GM23338 (cell line): ENCODE measurements at regions not wholly inside any gene's neighbourhood (a gene's known extent, or its start where the extent isn't known, plus 50 kb on each side); places are given as distances from the start of the nearest gene placed in this dataset.

Experiments used
- ATAC-seq: fragments of 200-7000 bp; cut with Tn5 transposase; 3 replicates; pipeline ENCODE4 v1.9.1; 2020
- DNase-seq: peaks from one replicate; pipeline ENCODE4 v3.0.0-alpha.2; 2015; ENCODE audit warnings: low spot score
- H2AFZ ChIP-seq: fragments of 200-600 bp; sonication (generic); 2 replicates; pipeline ENCODE4 v1.8.0; 2016; ENCODE audit warnings: antibody characterized with exemption, mild to moderate bottlenecking, moderate library complexity
- H3F3A ChIP-seq: fragments of 200-600 bp; sonication (generic); replicated peaks from 2 replicates; pipeline ENCODE4 v1.8.0; 2017; ENCODE audit warnings: antibody characterized with exemption, mixed run types, low read depth
- H3K27ac ChIP-seq: fragments of 200-600 bp; sonication (generic); 2 replicates; pipeline ENCODE4 v1.6.1; 2016; ENCODE audit warnings: low read depth
- H3K27me3 ChIP-seq: fragments of 200-600 bp; sonication (generic); 2 replicates; pipeline ENCODE4 v1.8.0; 2016; ENCODE audit warnings: mild to moderate bottlenecking, mixed run types, moderate library complexity; ENCODE audit not compliant: insufficient read depth
- H3K36me3 ChIP-seq: fragments of 200-600 bp; sonication (generic); 2 replicates; pipeline ENCODE4 v1.8.0; 2016; ENCODE audit warnings: mild to moderate bottlenecking; ENCODE audit not compliant: insufficient read depth
- H3K4me1 ChIP-seq: fragments of 200-600 bp; sonication (generic); 2 replicates; pipeline ENCODE4 v1.8.0; 2016; ENCODE audit warnings: mild to moderate bottlenecking, moderate library complexity; ENCODE audit not compliant: insufficient read depth
- H3K4me2 ChIP-seq: fragments of 200-600 bp; sonication (generic); 2 replicates; pipeline ENCODE4 v1.7.1; 2017; ENCODE audit warnings: mixed run types
- H3K4me3 ChIP-seq: fragments of 200-600 bp; sonication (generic); 2 replicates; pipeline ENCODE4 v1.6.1; 2016; ENCODE audit warnings: mixed run types
- H3K79me2 ChIP-seq: fragments of 200-600 bp; sonication (generic); replicated peaks from 2 replicates; pipeline ENCODE4 v1.8.0; 2017; ENCODE audit warnings: mild to moderate bottlenecking; ENCODE audit not compliant: insufficient read depth
- H3K9me2 ChIP-seq: fragments of 200-600 bp; sonication (generic); 2 replicates; pipeline ENCODE4 v1.8.0; 2017; ENCODE audit not compliant: insufficient read depth
- H4K20me1 ChIP-seq: fragments of 200-600 bp; sonication (generic); replicated peaks from 2 replicates; pipeline ENCODE4 v1.8.0; 2017; ENCODE audit warnings: mild to moderate bottlenecking; ENCODE audit not compliant: insufficient read depth
- H3K27ac Mint-ChIP-seq: 2 replicates; pipeline ENCODE4 v1.8.0; 2020; ENCODE audit warnings: inconsistent platforms, mild to moderate bottlenecking, moderate library complexity, mixed read lengths
- H3K27me3 Mint-ChIP-seq: 3 replicates; pipeline ENCODE4 v1.8.0; 2022; ENCODE audit warnings: low read depth, mild to moderate bottlenecking, moderate library complexity, mixed read lengths, inconsistent platforms; ENCODE audit not compliant: insufficient read depth, poor library complexity
- H3K36me3 Mint-ChIP-seq: 3 replicates; pipeline ENCODE4 v1.8.0; 2021; ENCODE audit warnings: low read depth, mild to moderate bottlenecking, inconsistent platforms, moderate library complexity, mixed read lengths
- H3K4me1 Mint-ChIP-seq: 3 replicates; pipeline ENCODE4 v1.8.0; 2020; ENCODE audit warnings: mild to moderate bottlenecking, inconsistent platforms, mixed read lengths
- H3K4me3 Mint-ChIP-seq: 3 replicates; pipeline ENCODE4 v1.8.0; 2021; ENCODE audit warnings: moderate library complexity, mild to moderate bottlenecking, inconsistent platforms, mixed read lengths
- H3K9me3 Mint-ChIP-seq: 3 replicates; pipeline ENCODE4 v1.8.0; 2020; ENCODE audit warnings: moderate library complexity, mild to moderate bottlenecking, inconsistent platforms, mixed read lengths
- CREB1 ChIP-seq: fragments of 250-450 bp; sonication (Bioruptor Pico); IDR thresholded peaks from 2 replicates; pipeline ENCODE4 v1.5.0; 2020; ENCODE audit warnings: low read depth, mild to moderate bottlenecking, moderate library complexity
- EZH2 ChIP-seq: fragments of 200-600 bp; sonication (generic); IDR thresholded peaks from one replicate; pipeline ENCODE4 v1.8.0; 2017; ENCODE audit warnings: antibody characterized with exemption, mild to moderate bottlenecking, low read depth; ENCODE audit not compliant: unreplicated experiment
- EZH2phosphoT487 ChIP-seq: fragments of 200-600 bp; sonication (generic); IDR thresholded peaks from one replicate; pipeline ENCODE4 v1.8.1; 2018; ENCODE audit warnings: antibody characterized with exemption; ENCODE audit not compliant: unreplicated experiment
- JUNB ChIP-seq: IDR thresholded peaks from one replicate; pipeline ENCODE4 v1.6.1; 2016; ENCODE audit warnings: antibody characterized with exemption; ENCODE audit not compliant: unreplicated experiment
- ZNF114 ChIP-seq: fragments of 250-450 bp; sonication (Bioruptor Pico); IDR thresholded peaks from 2 replicates; pipeline ENCODE4 v1.5.0; 2020; ENCODE audit warnings: mild to moderate bottlenecking, moderate library complexity
- ZNF331 ChIP-seq: fragments of 250-450 bp; sonication (Bioruptor Pico); IDR thresholded peaks from 2 replicates; pipeline ENCODE4 v1.5.0; 2020; ENCODE audit warnings: low read depth, mild to moderate bottlenecking, moderate library complexity
- TF ChIP-seq, protein P1 (sequence below): IDR thresholded peaks from 2 replicates; pipeline ENCODE4 v1.6.1; 2016; ENCODE audit warnings: antibody characterized with exemption
- TF ChIP-seq, protein P2 (sequence below), 2 experiments: fragments of 200-600 bp in 1 of 2; sonication (generic) in 1 of 2; conservative IDR thresholded peaks; 2 replicates each; pipeline versions ENCODE4 v1.5.1 to v1.6.1; 2016 to 2017; ENCODE audit warnings: antibody characterized with exemption in 2 of 2, low read depth in 2 of 2, mild to moderate bottlenecking in 2 of 2, moderate library complexity in 1 of 2
- TF ChIP-seq, protein P3 (sequence below): IDR thresholded peaks from one replicate; pipeline ENCODE4 v1.6.1; 2018; ENCODE audit warnings: antibody characterized with exemption; ENCODE audit not compliant: unreplicated experiment

DNA sequence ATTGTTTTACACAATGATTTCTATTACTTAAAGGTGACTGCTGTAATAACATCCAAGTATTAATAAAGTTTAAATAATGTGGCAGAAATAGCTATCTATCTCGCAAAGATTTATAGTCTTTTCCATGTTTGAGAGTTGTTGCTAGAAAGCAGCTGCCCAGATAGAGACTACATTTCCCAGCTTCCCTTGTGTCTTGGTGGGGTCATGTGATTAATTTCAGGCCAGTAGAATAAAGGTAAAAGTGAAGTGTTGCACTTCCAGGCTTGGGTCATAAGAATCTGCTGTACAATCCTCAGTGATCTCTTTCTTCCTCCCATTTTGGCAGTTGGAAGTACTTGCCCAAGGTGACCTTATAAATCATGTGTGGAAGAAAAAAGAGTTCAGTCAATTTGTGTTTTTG is 449.7 kb upstream of the USP15 start:
- ATAC-seq (no peak), DNase-seq (peak; percentile 18)
- Histone ChIP-seq H3K27ac (no peak overlapping the region), H3K4me3 (no peak overlapping the region), H3K27me3 (no peaks in the 10 kb centered on the region), H3K79me2 (no peaks in the 10 kb centered on the region), H3K4me2 (no peak overlapping the region), H2AFZ (0 out of 2 replicates have a peak overlapping the region, but pooled peaks have one; percentile 29), H3F3A (no peaks in the 10 kb centered on the region), H3K4me1 (no peaks in the 10 kb centered on the region), H3K36me3 (no peaks in the 10 kb centered on the region), H4K20me1 (no peaks in the 10 kb centered on the region), H3K9me2 (peaks cover 4% of the 10 kb centered on the region; the same call in 1 of the 2 replicates)
- Mint-ChIP-seq H3K27me3 (peaks cover 4% of the 10 kb centered on the region), H3K4me1 (no peaks in the 10 kb centered on the region), H3K4me3 (no peak overlapping the region), H3K9me3 (peaks cover 31% of the 10 kb centered on the region), H3K27ac (no peak overlapping the region), H3K36me3 (peaks cover 26% of the 10 kb centered on the region; the same call in 2 of the 3 replicates)
- TF ChIP-seq, protein P1, sequence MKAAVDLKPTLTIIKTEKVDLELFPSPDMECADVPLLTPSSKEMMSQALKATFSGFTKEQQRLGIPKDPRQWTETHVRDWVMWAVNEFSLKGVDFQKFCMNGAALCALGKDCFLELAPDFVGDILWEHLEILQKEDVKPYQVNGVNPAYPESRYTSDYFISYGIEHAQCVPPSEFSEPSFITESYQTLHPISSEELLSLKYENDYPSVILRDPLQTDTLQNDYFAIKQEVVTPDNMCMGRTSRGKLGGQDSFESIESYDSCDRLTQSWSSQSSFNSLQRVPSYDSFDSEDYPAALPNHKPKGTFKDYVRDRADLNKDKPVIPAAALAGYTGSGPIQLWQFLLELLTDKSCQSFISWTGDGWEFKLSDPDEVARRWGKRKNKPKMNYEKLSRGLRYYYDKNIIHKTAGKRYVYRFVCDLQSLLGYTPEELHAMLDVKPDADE: no peak; the same call in 1 of the 2 replicates
- TF ChIP-seq, protein P2, sequence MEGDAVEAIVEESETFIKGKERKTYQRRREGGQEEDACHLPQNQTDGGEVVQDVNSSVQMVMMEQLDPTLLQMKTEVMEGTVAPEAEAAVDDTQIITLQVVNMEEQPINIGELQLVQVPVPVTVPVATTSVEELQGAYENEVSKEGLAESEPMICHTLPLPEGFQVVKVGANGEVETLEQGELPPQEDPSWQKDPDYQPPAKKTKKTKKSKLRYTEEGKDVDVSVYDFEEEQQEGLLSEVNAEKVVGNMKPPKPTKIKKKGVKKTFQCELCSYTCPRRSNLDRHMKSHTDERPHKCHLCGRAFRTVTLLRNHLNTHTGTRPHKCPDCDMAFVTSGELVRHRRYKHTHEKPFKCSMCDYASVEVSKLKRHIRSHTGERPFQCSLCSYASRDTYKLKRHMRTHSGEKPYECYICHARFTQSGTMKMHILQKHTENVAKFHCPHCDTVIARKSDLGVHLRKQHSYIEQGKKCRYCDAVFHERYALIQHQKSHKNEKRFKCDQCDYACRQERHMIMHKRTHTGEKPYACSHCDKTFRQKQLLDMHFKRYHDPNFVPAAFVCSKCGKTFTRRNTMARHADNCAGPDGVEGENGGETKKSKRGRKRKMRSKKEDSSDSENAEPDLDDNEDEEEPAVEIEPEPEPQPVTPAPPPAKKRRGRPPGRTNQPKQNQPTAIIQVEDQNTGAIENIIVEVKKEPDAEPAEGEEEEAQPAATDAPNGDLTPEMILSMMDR (conservative IDR thresholded peaks at IDR 0.05; ENCODE audit: low read depth in 2 of 2): no peak
- TF ChIP-seq ZNF114 (CRISPR knock-in tag) (no peak), CREB1 (CRISPR knock-in tag) (no peak), EZH2 (no peak)
- TF ChIP-seq, protein P3, sequence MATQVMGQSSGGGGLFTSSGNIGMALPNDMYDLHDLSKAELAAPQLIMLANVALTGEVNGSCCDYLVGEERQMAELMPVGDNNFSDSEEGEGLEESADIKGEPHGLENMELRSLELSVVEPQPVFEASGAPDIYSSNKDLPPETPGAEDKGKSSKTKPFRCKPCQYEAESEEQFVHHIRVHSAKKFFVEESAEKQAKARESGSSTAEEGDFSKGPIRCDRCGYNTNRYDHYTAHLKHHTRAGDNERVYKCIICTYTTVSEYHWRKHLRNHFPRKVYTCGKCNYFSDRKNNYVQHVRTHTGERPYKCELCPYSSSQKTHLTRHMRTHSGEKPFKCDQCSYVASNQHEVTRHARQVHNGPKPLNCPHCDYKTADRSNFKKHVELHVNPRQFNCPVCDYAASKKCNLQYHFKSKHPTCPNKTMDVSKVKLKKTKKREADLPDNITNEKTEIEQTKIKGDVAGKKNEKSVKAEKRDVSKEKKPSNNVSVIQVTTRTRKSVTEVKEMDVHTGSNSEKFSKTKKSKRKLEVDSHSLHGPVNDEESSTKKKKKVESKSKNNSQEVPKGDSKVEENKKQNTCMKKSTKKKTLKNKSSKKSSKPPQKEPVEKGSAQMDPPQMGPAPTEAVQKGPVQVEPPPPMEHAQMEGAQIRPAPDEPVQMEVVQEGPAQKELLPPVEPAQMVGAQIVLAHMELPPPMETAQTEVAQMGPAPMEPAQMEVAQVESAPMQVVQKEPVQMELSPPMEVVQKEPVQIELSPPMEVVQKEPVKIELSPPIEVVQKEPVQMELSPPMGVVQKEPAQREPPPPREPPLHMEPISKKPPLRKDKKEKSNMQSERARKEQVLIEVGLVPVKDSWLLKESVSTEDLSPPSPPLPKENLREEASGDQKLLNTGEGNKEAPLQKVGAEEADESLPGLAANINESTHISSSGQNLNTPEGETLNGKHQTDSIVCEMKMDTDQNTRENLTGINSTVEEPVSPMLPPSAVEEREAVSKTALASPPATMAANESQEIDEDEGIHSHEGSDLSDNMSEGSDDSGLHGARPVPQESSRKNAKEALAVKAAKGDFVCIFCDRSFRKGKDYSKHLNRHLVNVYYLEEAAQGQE: no peak

DNA sequence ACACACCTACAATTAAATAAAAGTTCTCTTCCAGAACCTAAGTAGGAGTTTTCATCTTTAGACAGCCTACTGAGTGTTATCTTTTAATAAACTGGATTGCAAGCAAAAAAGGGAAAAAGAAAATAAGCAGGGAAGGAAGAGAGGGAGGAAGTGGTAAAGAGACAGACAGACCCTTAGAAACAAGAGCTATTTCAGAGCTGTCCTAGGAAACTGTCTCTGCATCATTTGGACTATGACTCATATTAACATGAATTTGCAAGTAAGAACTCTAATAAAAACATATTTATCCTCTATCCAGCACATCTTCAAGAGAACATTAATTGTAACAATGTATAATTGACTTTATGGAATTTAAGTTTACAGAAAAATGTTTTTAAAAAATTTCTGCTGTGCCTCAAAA is 438.8 kb upstream of the USP15 start:
- Histone ChIP-seq H3K4me2 (no peak overlapping the region), H2AFZ (no peak overlapping the region), H3K27me3 (no peaks in the 10 kb centered on the region), H3K9me2 (peaks cover 2% of the 10 kb centered on the region; the same call in 1 of the 2 replicates), H3F3A (no peaks in the 10 kb centered on the region), H3K4me3 (no peak overlapping the region), H3K79me2 (no peaks in the 10 kb centered on the region), H3K4me1 (no peaks in the 10 kb centered on the region), H3K27ac (no peak overlapping the region), H3K36me3 (no peaks in the 10 kb centered on the region), H4K20me1 (no peaks in the 10 kb centered on the region)
- ATAC-seq (no peak), DNase-seq (no peak)
- Mint-ChIP-seq H3K4me1 (peaks cover 2% of the 10 kb centered on the region; the same call in 2 of the 3 replicates), H3K9me3 (no peaks in the 10 kb centered on the region), H3K27me3 (peaks cover 2% of the 10 kb centered on the region), H3K27ac (no peak overlapping the region), H3K36me3 (no peaks in the 10 kb centered on the region), H3K4me3 (no peak overlapping the region)
- no peak for TF ChIP-seq JUNB
- no peak for TF ChIP-seq ZNF331 (CRISPR knock-in tag)
- no peak for TF ChIP-seq EZH2
- TF ChIP-seq EZH2phosphoT487: no peak
